DMS53 (cell line): ENCODE measurements at regions not wholly inside any gene's neighbourhood (a gene's known extent, or its start where the extent isn't known, plus 50 kb on each side); places are given as distances from the start of the nearest gene placed in this dataset.
"Not testable (repeated sequence)": the region's sequence is repeated elsewhere in the genome, so short reads cannot be mapped to it uniquely, and the experiment has no call there.

Source experiments
- DNase-seq: peaks from one replicate; lab custom pipeline; 2025; lab: John Stamatoyannopoulos, UW

DNA sequence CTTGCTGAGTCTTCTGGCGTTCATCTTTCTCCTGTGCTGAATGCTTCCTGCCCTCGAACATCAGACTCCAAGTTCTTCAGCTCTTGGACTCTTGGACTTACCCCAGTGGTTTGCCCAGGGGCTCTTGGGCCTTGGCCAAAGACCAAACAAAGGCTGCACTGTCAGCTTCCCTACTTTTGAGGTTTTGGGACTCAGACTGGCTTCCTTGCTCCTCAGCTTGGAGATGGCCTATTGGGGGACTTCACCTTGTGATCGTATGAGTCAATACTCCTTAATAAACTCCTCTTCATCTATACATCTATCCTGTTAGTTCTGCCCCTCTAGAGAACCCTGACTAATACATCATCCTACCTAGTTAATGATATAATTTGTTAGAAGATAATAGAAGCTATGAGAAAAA is 415.4 kb downstream of the TMEM38B start:
- not testable (repeated sequence) for DNase-seq

DNA sequence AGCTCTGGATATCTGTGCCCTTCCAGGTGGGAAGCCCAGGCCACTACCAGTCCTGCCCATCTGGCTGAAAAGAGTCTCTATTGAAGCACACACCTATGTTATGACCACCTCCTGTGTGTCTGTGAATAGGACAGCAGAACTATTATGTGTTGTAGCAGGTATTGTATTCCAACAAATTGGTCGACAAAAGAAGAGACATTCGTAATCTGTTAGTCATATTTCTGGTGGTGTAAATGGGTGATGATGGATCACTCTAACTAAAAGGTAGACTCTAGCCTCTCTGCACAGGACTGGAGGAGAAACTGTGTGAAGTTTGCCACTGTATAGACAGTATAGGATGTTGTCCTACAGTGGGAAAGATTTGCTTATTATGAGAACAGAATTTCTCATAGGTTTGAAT is 416.1 kb downstream of the TMEM38B start:
- no peak for DNase-seq

DNA sequence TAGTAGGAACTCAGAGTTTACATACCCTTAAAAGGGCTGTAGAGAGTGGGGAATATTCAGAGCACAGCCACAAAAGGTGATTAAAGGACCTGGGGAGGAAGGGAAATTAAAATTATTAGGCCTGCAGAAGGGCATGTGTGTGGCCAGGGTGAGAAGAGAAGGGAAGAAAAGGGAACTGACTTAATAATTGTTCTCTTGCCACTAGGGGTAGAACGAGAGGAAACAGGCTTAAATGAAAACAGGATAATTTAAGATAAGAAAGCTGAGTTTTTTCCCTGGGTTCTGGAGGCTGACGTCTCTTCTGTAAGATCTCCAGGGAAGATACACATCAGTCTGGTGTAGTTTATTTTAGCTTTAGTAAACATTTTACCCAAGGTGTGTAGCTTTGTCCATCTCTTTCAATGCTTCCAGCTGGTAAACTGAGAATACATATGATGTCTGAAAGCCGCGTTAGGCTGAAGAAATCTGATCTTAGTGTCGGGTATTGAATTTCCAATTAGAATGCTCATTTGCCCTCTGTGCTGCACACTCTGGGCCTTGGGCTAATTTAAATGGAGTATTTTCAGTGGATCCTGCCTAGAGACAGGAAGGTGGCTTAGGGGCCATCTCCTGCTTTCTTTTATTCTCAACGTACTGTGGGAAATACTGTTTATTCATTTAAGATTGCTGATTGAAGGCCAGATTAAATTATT is 416.8 kb downstream of the TMEM38B start:
- DNase-seq, result no peak

DNA sequence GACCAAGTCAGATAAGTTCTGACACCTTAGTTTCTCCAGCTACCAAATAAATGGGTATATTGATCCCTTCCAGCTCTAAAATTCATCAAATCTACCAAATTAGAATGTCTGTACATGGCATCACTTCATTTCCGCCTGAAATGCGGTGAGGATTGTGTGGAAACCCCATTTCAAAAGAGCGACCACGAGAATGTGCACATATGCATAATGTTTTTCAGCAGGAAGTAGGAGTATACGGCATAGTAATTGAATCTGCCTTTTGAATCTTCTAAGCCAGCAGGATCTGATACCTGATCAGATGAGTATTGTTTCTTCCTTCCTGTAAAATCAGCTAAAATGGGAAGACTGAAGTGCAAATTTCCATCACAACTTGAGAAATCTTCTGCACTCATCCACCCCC is 418.6 kb downstream of the TMEM38B start:
- no peak for DNase-seq

DNA sequence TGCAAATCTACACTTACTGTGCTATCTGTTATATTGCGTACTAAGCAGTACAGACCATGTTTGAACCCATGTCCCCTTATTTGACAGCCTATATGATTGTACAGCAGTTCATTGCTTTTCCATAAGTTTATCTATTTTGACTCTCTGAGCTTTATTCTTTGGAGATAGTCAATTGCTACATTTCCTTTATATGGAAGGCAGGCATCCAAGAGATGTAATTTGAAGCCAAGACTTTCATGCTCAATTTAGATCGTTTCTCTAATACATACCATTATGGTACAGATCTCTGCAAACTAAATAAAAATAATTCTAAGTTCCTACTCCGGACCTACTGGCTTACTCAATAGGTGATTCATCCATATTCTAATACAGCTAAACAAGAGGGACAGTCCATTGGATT is 424.8 kb downstream of the TMEM38B start:
- DNase-seq, result no peak

DNA sequence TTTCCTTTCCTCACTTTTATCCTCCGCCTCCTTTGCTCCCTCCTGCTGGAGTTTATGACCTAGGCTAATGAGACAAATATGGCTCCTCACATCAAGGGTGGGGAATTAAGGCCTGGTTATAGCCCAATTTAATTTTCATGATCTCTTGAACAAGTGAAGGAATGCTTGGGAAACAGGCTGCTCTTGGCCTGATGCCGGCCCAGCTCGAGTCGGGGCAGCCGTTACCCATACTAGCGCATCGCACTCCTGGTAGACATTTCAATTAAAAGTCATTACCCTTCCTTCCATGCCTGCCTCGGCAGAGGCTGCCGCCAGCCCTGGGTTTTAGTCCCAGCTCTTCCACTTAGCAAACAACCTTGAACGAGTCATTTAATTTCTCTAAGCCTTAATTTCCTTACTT is 425.7 kb downstream of the TMEM38B start:
- DNase-seq, result no peak

DNA sequence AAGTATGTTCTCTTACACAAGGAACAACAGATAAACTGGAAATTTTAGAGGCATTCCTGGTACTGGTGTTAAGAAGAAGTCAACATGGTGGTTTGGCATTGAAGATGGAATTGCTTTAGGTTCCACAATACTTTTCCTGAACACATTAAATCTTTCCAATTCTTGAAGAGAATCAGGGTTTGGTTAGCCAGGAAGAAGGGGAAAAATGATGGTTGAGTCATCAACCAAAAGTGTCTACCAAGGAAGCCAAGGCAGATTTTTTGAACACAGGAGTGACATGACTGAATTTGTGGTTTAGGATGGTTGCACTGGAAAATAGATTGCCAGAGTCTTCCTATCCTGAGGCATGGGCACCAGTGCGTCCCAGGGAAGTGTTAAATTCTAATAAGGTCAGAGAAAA is 433.4 kb downstream of the TMEM38B start:
- DNase-seq, result no peak

DNA sequence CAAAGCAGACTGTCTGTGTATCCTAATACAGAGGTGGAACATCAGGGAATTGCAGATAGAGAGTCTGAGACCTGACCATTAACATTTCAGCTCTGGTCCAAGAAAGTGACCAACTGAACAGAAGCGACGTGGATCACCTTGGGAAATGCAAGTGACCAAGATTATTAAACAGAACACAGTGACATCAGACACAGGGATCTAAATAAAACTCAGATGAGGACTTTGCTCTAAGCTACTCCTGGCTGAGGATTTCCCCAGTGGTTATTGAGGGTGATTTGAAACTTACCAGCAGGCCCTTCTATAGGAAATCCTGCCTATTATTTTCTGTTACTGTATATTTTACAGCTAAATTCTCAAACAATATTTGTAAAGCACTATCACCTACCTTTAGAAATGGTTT is 436.0 kb downstream of the TMEM38B start:
- DNase-seq, result no peak

DNA sequence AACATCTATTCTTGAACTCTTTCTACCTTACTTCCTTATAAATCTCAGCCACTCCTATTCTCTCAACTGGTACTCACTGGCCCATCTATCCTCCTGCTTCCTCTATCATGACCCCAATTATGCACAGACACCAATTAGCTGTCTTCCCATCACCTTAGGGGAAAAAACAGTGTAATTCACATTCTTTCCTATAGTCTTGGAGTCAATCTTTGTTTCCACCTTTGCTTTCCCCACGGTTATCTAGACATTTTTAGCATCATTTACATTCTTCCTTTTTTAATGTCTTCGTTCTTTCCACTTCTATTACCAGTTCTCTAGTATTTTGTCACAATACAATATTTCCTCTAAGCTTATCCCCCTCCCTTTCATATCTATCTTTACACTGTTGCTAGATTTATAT is 449.4 kb downstream of the TMEM38B start:
- no peak for DNase-seq

DNA sequence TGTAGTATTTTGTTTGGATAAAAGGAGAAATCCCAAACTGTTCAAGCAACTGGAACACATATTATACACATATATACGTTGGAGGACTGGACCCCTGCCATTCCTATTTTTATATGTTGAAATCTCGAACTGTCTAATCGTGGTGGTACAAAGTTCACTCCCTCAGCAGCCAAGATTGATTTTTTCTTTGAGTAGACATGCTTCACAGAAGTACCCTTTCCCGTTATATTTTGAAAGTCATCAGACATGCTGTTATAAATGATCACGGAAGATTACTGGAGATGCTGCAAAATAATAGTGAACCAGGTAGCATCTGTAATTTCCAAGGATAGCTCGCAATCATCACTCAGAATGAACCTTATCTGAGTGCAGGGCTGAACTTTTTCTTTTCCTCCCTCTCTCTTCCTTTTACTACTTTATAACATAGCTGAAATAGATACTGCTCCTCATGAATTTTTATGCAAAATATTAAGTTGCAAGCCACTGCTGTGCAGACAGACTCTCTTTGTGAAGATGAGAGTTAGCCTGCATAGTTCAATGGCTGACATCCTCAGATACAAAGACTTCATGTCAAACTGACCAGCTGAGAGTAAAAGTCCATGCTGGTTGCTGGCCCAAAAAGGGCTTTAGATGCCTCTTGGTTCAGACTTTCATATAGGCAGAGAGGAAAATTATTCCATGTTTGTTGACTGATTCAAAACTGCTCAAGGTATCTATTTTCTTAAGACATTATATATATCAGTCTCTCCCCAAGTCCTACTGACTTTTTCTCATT is 451.9 kb downstream of the TMEM38B start:
- DNase-seq, result no peak

DNA sequence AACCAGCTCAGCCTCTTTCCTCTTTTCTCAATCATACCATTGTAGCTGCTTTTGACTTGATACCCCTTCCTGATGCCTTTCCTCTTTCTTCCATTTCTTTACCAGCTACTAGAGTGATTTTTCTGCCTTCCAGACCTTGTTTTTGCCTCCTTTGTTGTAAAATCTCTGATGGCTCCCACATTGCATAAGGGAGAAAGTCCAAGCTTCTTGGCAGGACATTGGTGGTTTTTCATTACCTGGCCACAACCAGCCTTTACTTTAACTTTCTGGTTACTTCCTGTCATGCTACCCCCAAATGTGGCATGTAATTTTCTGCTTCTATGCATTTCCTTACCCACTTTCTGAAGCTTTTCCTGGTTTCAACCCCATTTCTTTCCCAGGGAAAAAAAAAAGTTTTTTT is 452.5 kb downstream of the TMEM38B start:
- DNase-seq, result no peak

DNA sequence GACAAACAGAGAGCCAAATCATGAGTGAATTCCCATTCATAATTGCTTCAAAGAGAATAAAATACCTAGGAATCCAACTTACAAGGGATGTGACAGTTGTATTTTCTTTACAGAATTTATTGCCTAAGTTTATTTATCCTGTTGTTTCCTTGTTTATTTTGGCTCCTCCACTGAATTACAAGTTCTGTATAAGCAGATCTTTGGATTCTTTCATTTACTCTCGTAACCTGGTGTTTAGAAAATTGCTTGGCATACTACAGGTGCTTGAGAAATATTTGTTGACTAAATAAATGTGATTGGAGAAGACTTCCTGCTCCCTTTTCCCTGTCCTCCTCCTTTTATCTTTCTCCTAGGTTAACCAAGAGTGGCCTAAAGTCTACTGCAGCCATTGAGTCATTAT is 455.6 kb downstream of the TMEM38B start:
- DNase-seq, result no peak

DNA sequence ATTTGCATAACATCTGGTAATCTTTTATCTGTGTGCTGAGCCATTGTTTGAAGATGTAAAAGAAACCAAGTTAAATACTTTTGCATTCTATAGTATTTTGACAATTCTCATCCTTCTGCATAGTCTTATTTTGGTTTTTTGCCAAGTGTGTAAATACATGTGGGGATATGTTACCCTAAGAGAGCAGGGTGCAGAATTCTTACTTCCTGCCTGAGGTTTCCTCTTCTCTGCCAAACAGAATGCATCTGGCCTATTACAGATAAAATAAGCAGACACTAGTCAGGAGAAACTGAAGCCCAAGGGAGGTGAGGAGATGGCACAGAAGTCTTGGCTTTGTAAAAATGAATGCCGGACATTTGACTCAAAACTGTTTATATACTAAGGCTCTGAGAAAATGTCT is 462.1 kb downstream of the TMEM38B start:
- no peak for DNase-seq

DNA sequence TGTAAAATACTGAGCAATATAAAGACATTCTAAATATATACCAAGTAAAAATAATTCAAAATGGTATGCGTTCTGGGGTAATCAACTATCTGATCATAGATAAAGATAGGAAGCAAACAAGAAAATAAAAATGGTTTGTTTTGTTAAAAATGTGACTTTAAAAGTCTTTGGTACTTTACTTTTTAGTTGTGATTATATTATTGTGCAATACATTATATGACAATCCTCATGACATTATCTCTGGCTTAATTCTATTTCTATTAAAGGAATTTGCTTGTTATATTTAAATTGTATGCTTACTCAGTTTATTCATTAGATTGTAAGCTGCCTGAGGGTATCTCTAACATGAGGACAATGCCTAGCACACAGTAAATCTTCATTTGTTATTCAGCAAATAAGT is 477.9 kb downstream of the TMEM38B start:
- DNase-seq, result no peak

DNA sequence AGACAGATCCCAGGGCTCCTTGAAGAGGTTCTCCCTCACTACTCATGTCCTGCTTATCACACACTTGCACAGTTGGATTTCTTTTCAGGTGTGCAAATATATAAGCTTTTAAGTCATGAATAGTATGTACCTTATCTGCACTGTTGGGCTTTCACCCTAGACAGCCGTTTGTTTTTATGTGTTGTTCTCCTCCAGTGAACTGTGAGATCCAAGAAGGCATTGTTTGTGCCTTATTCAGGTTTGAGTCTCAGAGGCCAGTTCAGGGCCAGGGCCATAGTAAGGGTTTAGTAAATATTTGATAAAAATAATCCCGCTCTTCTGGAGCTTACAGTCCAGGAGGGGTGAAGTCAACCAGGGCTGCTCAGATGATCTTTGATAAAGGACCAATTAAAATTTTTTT is 480.0 kb downstream of the TMEM38B start:
- peak; percentile 56 for DNase-seq

DNA sequence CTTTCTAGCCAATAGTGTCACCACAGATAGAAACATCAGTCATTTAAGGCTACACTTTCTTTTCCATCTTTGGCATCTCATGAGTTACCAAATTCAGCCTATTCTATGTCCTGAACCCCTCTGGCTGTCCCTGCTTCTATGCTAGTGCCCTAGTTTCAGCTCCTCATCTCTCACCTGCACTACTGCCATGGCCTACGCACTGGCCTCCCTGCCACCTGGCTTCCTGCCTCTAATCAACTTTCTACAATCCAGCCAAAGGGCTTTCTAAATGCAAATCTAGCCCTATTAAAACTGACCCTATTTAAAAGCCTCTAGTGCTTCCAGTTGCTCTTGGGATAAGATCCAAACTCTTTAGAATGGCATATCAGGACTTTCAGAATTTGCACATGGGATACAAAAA is 482.9 kb downstream of the TMEM38B start:
- no peak for DNase-seq

DNA sequence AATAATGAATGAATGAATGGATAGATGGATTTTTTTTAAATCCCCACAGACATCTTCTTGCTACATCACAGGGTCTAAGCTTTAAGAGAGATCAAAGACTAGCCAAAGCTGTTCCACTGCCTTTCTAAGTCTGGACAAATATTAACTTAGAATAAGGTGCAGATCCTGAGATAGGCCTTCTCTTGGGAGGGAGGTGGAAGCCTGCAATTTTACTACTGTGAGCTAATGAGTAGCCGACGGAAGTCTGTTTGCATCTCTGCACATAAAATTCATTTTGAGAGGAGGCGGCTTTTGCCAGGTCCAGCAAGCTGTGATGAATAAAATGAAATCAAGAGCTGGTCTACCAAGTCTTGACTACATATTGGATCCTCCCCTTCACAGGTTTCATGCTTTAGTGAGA is 484.9 kb downstream of the TMEM38B start:
- peak; percentile 3 for DNase-seq

DNA sequence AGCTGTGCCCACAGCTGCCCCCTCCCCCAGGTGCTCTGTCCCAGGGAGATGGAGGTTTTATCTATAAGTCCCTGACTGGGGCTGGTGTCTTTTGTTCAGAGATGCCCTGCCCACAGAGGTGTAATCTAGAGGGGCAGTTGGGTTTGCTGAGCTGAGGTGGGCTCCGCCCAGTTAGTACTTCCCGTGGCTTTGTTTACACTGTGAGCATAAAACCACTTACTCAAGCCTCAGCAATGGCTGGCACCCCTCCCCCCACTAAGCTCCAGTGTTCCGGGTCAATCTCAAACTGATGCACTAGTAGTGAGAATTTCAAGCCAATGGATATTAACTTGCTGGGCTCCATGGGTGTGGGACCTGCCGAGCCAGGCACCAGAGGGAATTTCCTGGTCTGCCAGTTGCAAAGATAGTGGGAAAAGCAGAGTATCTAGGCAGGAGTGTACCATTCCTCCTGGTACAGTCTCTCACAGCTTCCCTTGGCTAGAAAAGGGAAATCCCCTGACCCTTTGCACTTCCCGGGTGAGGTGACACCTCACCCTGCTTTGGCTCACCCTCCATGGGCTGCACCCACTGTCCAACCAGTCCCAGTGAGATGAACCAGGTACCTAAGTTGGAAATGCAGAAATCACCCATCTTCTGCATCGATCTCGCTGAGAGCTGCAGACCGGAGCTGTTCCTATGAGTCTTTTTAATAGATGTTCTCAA is 509.6 kb downstream of the TMEM38B start:
- DNase-seq, result peak; percentile 67

DNA sequence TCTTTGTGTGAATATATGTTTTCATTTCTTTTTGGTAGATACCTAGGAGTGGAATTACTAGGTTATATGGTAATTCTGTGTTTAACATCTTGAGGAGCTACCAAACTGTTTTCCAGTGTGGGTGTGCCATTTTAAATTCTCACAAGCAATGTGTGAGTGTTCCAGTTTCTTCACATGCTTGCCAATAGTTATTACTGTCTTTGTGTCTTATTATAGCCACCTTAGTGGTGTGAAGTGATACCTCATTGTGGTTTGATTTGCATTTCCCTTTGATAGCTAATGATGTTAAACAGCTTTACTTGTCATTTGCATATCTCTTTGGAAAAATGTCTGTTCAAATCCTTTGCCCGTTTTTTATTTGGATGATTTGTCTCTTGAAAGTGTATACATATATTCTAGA is 513.0 kb downstream of the TMEM38B start:
- DNase-seq, result no peak

DNA sequence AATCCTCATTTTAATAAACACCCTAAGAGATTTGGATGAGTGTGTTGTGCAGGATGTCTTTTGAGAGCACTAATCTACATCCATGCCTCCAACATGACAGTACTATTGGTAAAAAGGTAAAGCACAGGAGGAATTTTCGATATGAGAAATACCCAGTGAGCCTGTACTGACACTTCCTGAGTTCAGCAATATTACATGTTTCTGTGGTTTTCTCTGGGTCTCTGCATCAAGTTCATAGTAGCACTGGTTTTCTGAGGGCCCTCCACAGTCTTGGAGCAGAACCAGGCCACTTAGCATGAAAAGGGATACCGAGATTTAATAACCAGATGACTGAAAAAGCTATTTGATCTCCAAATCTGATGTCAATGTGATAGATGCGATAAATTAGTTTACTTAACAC is 524.1 kb downstream of the TMEM38B start:
- DNase-seq, result no peak

DNA sequence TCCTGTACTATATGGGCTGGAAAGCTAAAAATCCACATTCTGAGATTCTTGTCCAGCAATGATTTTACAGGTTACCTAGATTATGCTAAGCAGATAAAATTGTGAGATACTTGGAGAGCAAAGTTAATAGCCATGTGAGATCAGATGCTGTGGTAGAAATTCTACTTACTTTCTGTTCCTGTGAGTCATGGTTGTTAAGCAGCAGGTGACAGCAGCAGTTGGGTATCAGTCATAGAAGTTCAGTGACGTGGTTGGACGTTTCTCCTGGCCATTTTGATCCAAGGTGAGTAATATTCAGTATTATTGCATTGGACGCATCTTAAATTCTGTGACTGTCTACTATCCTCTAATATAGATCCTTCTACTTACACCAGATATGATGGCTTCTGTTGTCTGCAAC is 524.5 kb downstream of the TMEM38B start:
- peak; percentile 10 for DNase-seq

DNA sequence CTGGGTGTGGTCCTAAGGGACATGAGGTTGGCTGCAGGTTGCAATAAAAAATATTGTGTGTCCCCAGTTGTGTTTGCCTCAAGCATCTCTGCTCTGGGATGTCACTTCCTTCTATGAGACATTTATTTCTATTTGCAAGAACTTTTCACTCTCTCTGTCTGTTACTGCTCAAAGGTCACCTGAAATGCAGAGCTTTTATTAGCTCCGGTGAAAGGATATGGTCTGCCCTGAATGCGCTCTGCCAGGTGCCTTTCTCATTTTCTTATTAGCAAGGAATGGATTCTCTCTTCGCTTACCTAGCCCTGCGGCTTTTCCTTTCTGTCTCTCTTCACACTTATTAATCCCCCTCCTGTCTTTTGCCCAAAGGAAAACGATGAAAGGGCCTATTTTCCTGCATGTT is 526.1 kb downstream of the TMEM38B start:
- no peak for DNase-seq

DNA sequence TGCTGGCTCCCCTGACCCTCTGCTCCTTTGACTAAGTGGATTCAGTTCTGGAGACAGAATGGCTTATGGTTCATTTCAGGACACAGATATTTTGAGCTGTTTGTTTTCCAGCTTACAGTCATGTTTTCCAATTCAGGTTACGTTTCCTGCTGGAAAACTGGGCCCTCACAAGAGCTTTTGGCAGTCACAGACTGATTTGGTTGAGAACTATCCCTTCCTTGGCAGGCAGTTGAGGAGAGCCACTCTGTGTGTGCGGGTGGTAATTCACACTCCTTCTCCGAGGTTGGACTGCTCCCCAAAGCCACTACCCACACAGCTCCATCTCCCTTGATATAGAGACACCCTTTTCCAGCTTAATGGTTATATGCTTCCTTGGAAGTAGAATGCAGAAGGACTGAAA is 534.5 kb downstream of the TMEM38B start:
- DNase-seq, result no peak
